HUES6 (cell line): ENCODE measurements at regions not wholly inside any gene's neighbourhood (a gene's known extent, or its start where the extent isn't known, plus 50 kb on each side); places are given as distances from the start of the nearest gene placed in this dataset.

Experiments used
- H3K27ac ChIP-seq: 2 replicates; pipeline ENCODE4 v1.7.0; 2013; ENCODE audit warnings: low read depth, mild to moderate bottlenecking, low read length, inconsistent platforms
- H3K27me3 ChIP-seq: 2 replicates; pipeline ENCODE4 v1.6.1; 2013; ENCODE audit warnings: low read length; ENCODE audit not compliant: control insufficient read depth, insufficient read depth
- H3K36me3 ChIP-seq: 2 replicates; pipeline ENCODE4 v1.6.1; 2013; ENCODE audit warnings: low read length; ENCODE audit not compliant: control insufficient read depth, insufficient read depth
- H3K4me1 ChIP-seq: 2 replicates; pipeline ENCODE4 v1.6.1; 2013; ENCODE audit warnings: low read length; ENCODE audit not compliant: control insufficient read depth, insufficient read depth
- H3K4me3 ChIP-seq: 2 replicates; pipeline ENCODE4 v1.5.1; 2013; ENCODE audit warnings: low read depth, low read length
- H3K9ac ChIP-seq: one replicate; pipeline ENCODE4 v1.6.1; 2013; ENCODE audit warnings: mild to moderate bottlenecking, low read length
- H3K9me3 ChIP-seq: 2 replicates; pipeline ENCODE4 v1.6.1; 2013; ENCODE audit warnings: low read depth, low read length; ENCODE audit not compliant: control insufficient read depth, insufficient read depth

DNA sequence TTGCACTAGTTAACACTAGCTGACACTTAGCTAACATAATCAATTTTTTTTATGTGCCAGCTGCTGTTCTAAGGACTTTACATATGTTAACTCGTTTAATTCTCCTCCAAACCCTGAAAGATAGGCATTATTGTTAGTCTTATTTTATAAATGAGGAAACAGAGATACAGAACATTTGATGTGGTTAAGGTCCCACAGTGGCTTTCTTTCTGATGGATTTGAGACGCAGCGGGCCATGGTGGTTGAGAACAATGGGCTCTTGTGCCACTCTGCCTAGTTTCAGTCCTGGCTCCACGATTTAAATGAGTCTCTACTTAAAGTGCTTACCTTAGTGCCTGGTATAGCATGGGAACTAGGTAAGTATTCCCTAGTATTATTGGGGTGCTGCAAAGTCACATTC, 201.9 kb upstream of the SPRED2 start:
- H3K4me3 ChIP-seq = no peak overlapping the region
- H3K4me1 ChIP-seq = 0 out of 2 replicates have a peak, but pooled peaks cover 4% of the 10 kb centered on the region
- no peaks in the 10 kb centered on the region for H3K36me3 ChIP-seq
- no peak overlapping the region for H3K27ac ChIP-seq
- H3K27me3 ChIP-seq = no peaks in the 10 kb centered on the region; the same call in 1 of the 2 replicates
- no peaks in the 10 kb centered on the region for H3K9me3 ChIP-seq
- no peak overlapping the region for H3K9ac ChIP-seq

GRCh38 chr2:65630643-65631042, 198.2 kb upstream of the SPRED2 start:
- Histone ChIP-seq H3K4me1 (no peaks in the 10 kb centered on the region), H3K36me3 (no peaks in the 10 kb centered on the region), H3K27me3 (no peaks in the 10 kb centered on the region; the same call in 1 of the 2 replicates), H3K27ac (no peak overlapping the region), H3K9ac (no peak overlapping the region), H3K4me3 (no peak overlapping the region), H3K9me3 (0 out of 2 replicates have a peak, but pooled peaks cover 6% of the 10 kb centered on the region)

- no peaks in the 10 kb centered on the region for H3K36me3 ChIP-seq
- H3K9ac ChIP-seq = no peak overlapping the region
- no peak overlapping the region for H3K4me3 ChIP-seq
- H3K4me1 ChIP-seq = no peaks in the 10 kb centered on the region
- no peaks in the 10 kb centered on the region for H3K27me3 ChIP-seq
- H3K27ac ChIP-seq = no peak overlapping the region
- 0 out of 2 replicates have a peak, but pooled peaks cover 6% of the 10 kb centered on the region for H3K9me3 ChIP-seq
Measured at GRCh38 chr2:65628156-65628555, 195.8 kb upstream of the SPRED2 start.

DNA sequence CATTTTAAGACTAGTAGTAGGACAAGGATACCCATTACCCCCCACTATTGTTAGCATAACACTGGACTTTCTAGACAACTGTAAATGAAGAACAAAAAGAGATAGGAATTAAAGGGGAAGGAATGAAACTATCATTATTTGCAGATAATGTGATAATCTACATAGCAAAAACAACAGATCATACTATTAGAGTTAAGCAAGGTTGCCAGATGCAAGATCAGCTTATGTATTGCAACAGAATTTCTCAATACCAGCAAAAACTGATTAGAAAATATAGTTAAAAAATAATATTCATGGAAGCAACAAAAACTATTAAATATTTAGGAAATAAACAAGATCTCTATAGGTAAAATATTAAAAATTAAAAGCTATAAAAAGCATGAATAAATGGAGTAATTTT, 194.4 kb upstream of the SPRED2 start:
- Histone ChIP-seq H3K36me3 (no peaks in the 10 kb centered on the region), H3K27ac (no peak overlapping the region), H3K4me1 (no peaks in the 10 kb centered on the region), H3K9me3 (0 out of 2 replicates have a peak, but pooled peaks cover 6% of the 10 kb centered on the region), H3K4me3 (no peak overlapping the region), H3K27me3 (no peaks in the 10 kb centered on the region), H3K9ac (no peak overlapping the region)

GRCh38 chr2:65625982-65626381, 193.6 kb upstream of the SPRED2 start:
- H3K4me3 ChIP-seq = no peak overlapping the region
- H3K36me3 ChIP-seq = no peaks in the 10 kb centered on the region
- H3K27ac ChIP-seq = no peak overlapping the region
- 0 out of 2 replicates have a peak, but pooled peaks cover 6% of the 10 kb centered on the region for H3K9me3 ChIP-seq
- no peak overlapping the region for H3K9ac ChIP-seq
- no peaks in the 10 kb centered on the region for H3K4me1 ChIP-seq
- H3K27me3 ChIP-seq = no peaks in the 10 kb centered on the region

GRCh38 chr2:65622951-65623535, 190.6 kb upstream of the SPRED2 start:
- Histone ChIP-seq H3K4me3 (no peak overlapping the region), H3K27ac (no peak overlapping the region), H3K4me1 (no peaks in the 10 kb centered on the region), H3K36me3 (no peaks in the 10 kb centered on the region), H3K27me3 (no peaks in the 10 kb centered on the region), H3K9me3 (0 out of 2 replicates have a peak, but pooled peaks cover 4% of the 10 kb centered on the region), H3K9ac (no peak overlapping the region)

GRCh38 chr2:65622499-65622898, 190.1 kb upstream of the SPRED2 start:
- Histone ChIP-seq H3K4me1 (no peaks in the 10 kb centered on the region), H3K9me3 (no peaks in the 10 kb centered on the region), H3K27me3 (no peaks in the 10 kb centered on the region), H3K4me3 (no peak overlapping the region), H3K9ac (no peak overlapping the region), H3K27ac (no peak overlapping the region), H3K36me3 (no peaks in the 10 kb centered on the region)

- Histone ChIP-seq H3K9me3 (no peaks in the 10 kb centered on the region), H3K27ac (no peak overlapping the region), H3K4me3 (no peak overlapping the region), H3K36me3 (no peaks in the 10 kb centered on the region), H3K27me3 (no peaks in the 10 kb centered on the region), H3K9ac (no peak overlapping the region), H3K4me1 (no peaks in the 10 kb centered on the region)
Measured at GRCh38 chr2:65620524-65620923, 188.1 kb upstream of the SPRED2 start.

GRCh38 chr2:65620026-65620425, 187.6 kb upstream of the SPRED2 start:
- Histone ChIP-seq H3K9me3 (no peaks in the 10 kb centered on the region), H3K4me1 (no peaks in the 10 kb centered on the region), H3K9ac (no peak overlapping the region), H3K27ac (no peak overlapping the region), H3K36me3 (no peaks in the 10 kb centered on the region), H3K27me3 (no peaks in the 10 kb centered on the region), H3K4me3 (no peak overlapping the region)

DNA sequence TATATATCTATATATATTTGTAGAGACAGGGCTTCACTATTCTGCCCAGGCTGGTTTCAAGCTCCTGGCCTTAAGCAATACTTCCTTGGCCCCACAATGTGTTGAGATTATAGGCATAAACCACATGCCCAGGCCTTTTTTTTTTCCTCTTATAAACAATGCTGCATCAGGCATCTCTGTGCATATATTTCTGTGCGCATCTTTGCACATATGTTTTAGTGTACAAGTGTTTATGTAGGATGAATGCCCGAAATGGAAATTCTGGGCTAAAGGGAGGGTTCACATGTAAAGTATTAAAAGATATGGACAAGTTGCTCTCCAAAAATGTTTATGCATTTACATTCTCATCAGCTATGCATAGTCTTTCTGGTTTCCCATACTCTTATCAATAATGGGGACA, 183.2 kb upstream of the SPRED2 start:
- Histone ChIP-seq H3K9me3 (peaks cover 4% of the 10 kb centered on the region; the same call in 1 of the 2 replicates), H3K4me1 (peaks cover 12% of the 10 kb centered on the region), H3K4me3 (no peak overlapping the region), H3K9ac (no peak overlapping the region), H3K36me3 (no peaks in the 10 kb centered on the region), H3K27ac (no peak overlapping the region), H3K27me3 (no peaks in the 10 kb centered on the region)

GRCh38 chr2:65613968-65614555, 181.7 kb upstream of the SPRED2 start:
- Histone ChIP-seq H3K9me3 (peaks cover 4% of the 10 kb centered on the region; the same call in 1 of the 2 replicates), H3K27ac (no peak overlapping the region), H3K4me1 (peaks cover 12% of the 10 kb centered on the region), H3K36me3 (no peaks in the 10 kb centered on the region), H3K27me3 (no peaks in the 10 kb centered on the region), H3K4me3 (no peak overlapping the region), H3K9ac (no peak overlapping the region)
